ENCODE measurements at regions not wholly inside any gene's neighbourhood (a gene's known extent, or its start where the extent isn't known, plus 50 kb on each side); places are given as distances from the start of the nearest gene placed in this dataset.

- TF ChIP-seq POLR2A (IDR thresholded peaks at IDR 0.05) (no peak), POLR2AphosphoS5 (IDR thresholded peaks at IDR 0.05) (no peak), CTCF (IDR thresholded peaks at IDR 0.05) (no peak), EP300 (IDR thresholded peaks at IDR 0.05) (no peak)
Measured at GRCh38 chr10:119997429-119997828, 104.9 kb downstream of the SEC23IP start.
